PC-3 (cell line): ENCODE measurements at regions not wholly inside any gene's neighbourhood (a gene's known extent, or its start where the extent isn't known, plus 50 kb on each side); places are given as distances from the start of the nearest gene placed in this dataset.

ENCODE experiments used
- ATAC-seq: fragments of 200-7000 bp; cut with Tn5 transposase; 2 replicates; pipeline ENCODE4 v1.9.1; 2020; ENCODE audit warnings: mild to moderate bottlenecking, moderate library complexity
- BruUV-seq: library from RNA; stranded (reverse); fragments of 400-500 nt; replicated peaks from 2 replicates; lab custom pipeline; 2021; lab: Mats Ljungman, UMichigan
- CTCF ChIA-PET: fragments of 300-600 bp; sonication (Branson Sonifier 250); formaldehyde crosslinking; loops from one replicate; lab custom pipeline; 2022; ENCODE audit warnings: antibody characterized with exemption; lab: Charles Lee
- POLR2A ChIA-PET: fragments of 300-600 bp; sonication (Branson Sonifier 250); formaldehyde crosslinking; loops from one replicate; lab custom pipeline; 2022; ENCODE audit warnings: antibody characterized with exemption; ENCODE audit not compliant: unreplicated experiment; lab: Charles Lee
- DNase-seq: peaks from one replicate; pipeline ENCODE4 v3.0.0-alpha.2; 2015
- H2AFZ ChIP-seq: fragments of 300-600 bp; sonication (generic); 2 replicates; pipeline ENCODE4 v1.6.0; 2016; ENCODE audit warnings: antibody characterized with exemption, low read length
- H3F3A ChIP-seq: fragments of 300-600 bp; sonication (generic); one replicate; pipeline ENCODE4 v1.6.0; 2017; ENCODE audit warnings: antibody characterized with exemption, low read length, control low read depth, mild to moderate bottlenecking; ENCODE audit not compliant: unreplicated experiment
- H3K27ac ChIP-seq: fragments of 300-600 bp; sonication (generic); 2 replicates; pipeline ENCODE4 v1.5.1; 2016; ENCODE audit warnings: mild to moderate bottlenecking, low read length
- H3K27me3 ChIP-seq: fragments of 300-600 bp; sonication (generic); 2 replicates; pipeline ENCODE4 v1.6.1; 2016; ENCODE audit warnings: low read length, mixed read lengths
- H3K36me3 ChIP-seq: fragments of 300-600 bp; sonication (generic); 2 replicates; pipeline ENCODE4 v1.6.1; 2016; ENCODE audit warnings: low read depth, mixed run types, low read length, mixed read lengths
- H3K4me1 ChIP-seq: fragments of 300-600 bp; sonication (generic); 2 replicates; pipeline ENCODE4 v1.5.1; 2016; ENCODE audit warnings: low read length; ENCODE audit not compliant: insufficient read depth
- H3K4me2 ChIP-seq: fragments of 300-600 bp; sonication (generic); 2 replicates; pipeline ENCODE4 v1.6.0; 2016; ENCODE audit warnings: low read length
- H3K4me3 ChIP-seq: fragments of 300-600 bp; sonication (generic); 2 replicates; pipeline ENCODE4 v1.5.1; 2016; ENCODE audit warnings: mild to moderate bottlenecking, low read length, mixed read lengths
- H3K79me2 ChIP-seq: fragments of 300-600 bp; sonication (generic); 2 replicates; pipeline ENCODE4 v1.6.1; 2017; ENCODE audit warnings: low read length, mixed read lengths
- H3K9ac ChIP-seq: fragments of 300-600 bp; sonication (generic); 2 replicates; pipeline ENCODE4 v1.6.0; 2016; ENCODE audit warnings: mild to moderate bottlenecking, low read length
- H3K9me2 ChIP-seq: fragments of 300-600 bp; sonication (generic); replicated peaks from 2 replicates; pipeline ENCODE4 v1.6.1; 2016; ENCODE audit warnings: mixed run types, low read length, mixed read lengths
- H3K9me3 ChIP-seq: fragments of 300-600 bp; sonication (generic); 2 replicates; pipeline ENCODE4 v1.6.1; 2016; ENCODE audit warnings: low read length, mixed read lengths
- H4K20me1 ChIP-seq: fragments of 300-600 bp; sonication (generic); 2 replicates; pipeline ENCODE4 v1.6.1; 2016; ENCODE audit warnings: low read length, mixed read lengths
- CTCF ChIP-seq: fragments of 300-600 bp; sonication (generic); conservative IDR thresholded peaks from 2 replicates; pipeline ENCODE4 v1.5.1; 2017; ENCODE audit warnings: antibody characterized with exemption, low read depth, mild to moderate bottlenecking, low read length
- EZH2 ChIP-seq: fragments of 300-600 bp; sonication (generic); IDR thresholded peaks from one replicate; pipeline ENCODE4 v1.6.1; 2017; ENCODE audit warnings: antibody characterized with exemption, mild to moderate bottlenecking, low read length; ENCODE audit not compliant: unreplicated experiment
- EZH2phosphoT487 ChIP-seq: fragments of 300-600 bp; sonication (generic); IDR thresholded peaks from 2 replicates; pipeline ENCODE4 v1.6.1; 2018; ENCODE audit warnings: mild to moderate bottlenecking, antibody characterized with exemption, low read length, borderline replicate concordance
- intact Hi-C: fragments of 100-400 bp; cut with micrococcal nuclease; formaldehyde crosslinking; loops from 2 replicates; pipeline ENCODE4 v1.9.0; 2023

- Histone ChIP-seq H3K9me3 (no peaks in the 10 kb centered on the region), H3K27me3 (no peaks in the 10 kb centered on the region), H2AFZ (no peak overlapping the region), H3K9me2 (no peaks in the 10 kb centered on the region), H3K79me2 (no peaks in the 10 kb centered on the region), H3K9ac (no peak overlapping the region), H3K27ac (no peak overlapping the region), H3K4me3 (no peak overlapping the region), H3K4me2 (no peak overlapping the region), H4K20me1 (no peaks in the 10 kb centered on the region), H3K4me1 (no peaks in the 10 kb centered on the region), H3K36me3 (no peaks in the 10 kb centered on the region), H3F3A (no peaks in the 10 kb centered on the region)
- intact Hi-C loops: no loop called here
- CTCF ChIA-PET: no interaction called here
- POLR2A ChIA-PET: no interaction called here
- BruUV-seq: no TSS peak
- ATAC-seq (no peak), DNase-seq (no peak)
- TF ChIP-seq EZH2phosphoT487 (no peak), EZH2 (no peak), CTCF (no peak)
Measured at GRCh38 chr9:115531410-115532125, 413.6 kb upstream of the TNC start.

GRCh38 chr9:115533511-115533910 is 415.6 kb upstream of the TNC start:
- Histone ChIP-seq H3K4me2 (no peak overlapping the region), H3K27me3 (no peaks in the 10 kb centered on the region), H3K36me3 (no peaks in the 10 kb centered on the region), H3K9me3 (no peaks in the 10 kb centered on the region), H3K9ac (no peak overlapping the region), H3K4me3 (no peak overlapping the region), H3F3A (no peaks in the 10 kb centered on the region), H3K79me2 (no peaks in the 10 kb centered on the region), H3K9me2 (no peaks in the 10 kb centered on the region), H2AFZ (no peak overlapping the region), H4K20me1 (no peaks in the 10 kb centered on the region), H3K27ac (no peak overlapping the region), H3K4me1 (no peaks in the 10 kb centered on the region)
- no TSS peak for BruUV-seq
- DNase-seq: no peak
- POLR2A ChIA-PET: no interaction called here
- CTCF ChIA-PET: no interaction called here
- no peak for ATAC-seq
- intact Hi-C loops: no loop called here
- no peak for TF ChIP-seq EZH2phosphoT487
- no peak for TF ChIP-seq CTCF
- TF ChIP-seq EZH2: no peak

- POLR2A ChIA-PET: no interaction called here
- no peaks in the 10 kb centered on the region for H3K27me3 ChIP-seq
- H4K20me1 ChIP-seq: no peaks in the 10 kb centered on the region
- H3K4me2 ChIP-seq: no peak overlapping the region
- no peaks in the 10 kb centered on the region for H3K79me2 ChIP-seq
- intact Hi-C loops: no loop called here
- H3K9me2 ChIP-seq: no peaks in the 10 kb centered on the region
- H3K36me3 ChIP-seq: no peaks in the 10 kb centered on the region
- no peak overlapping the region for H2AFZ ChIP-seq
- CTCF ChIA-PET: no interaction called here
- DNase-seq: peak; percentile 5
- no peak overlapping the region for H3K9ac ChIP-seq
- H3K4me3 ChIP-seq: no peak overlapping the region
- no peak for ATAC-seq
- H3K27ac ChIP-seq: no peak overlapping the region
- no peaks in the 10 kb centered on the region for H3K9me3 ChIP-seq
- TF ChIP-seq EZH2phosphoT487: no peak
- no peak for TF ChIP-seq EZH2
- TF ChIP-seq CTCF: no peak
- BruUV-seq: no TSS peak
- H3F3A ChIP-seq: no peaks in the 10 kb centered on the region
- no peaks in the 10 kb centered on the region for H3K4me1 ChIP-seq
Measured at GRCh38 chr9:115540091-115540490, 422.1 kb upstream of the TNC start.
